ENCODE measurements at regions not wholly inside any gene's neighbourhood (a gene's known extent, or its start where the extent isn't known, plus 50 kb on each side); places are given as distances from the start of the nearest gene placed in this dataset.
"Not testable (repeated sequence)": the region's sequence is repeated elsewhere in the genome, so short reads cannot be mapped to it uniquely, and the experiment has no call there.

DNA sequence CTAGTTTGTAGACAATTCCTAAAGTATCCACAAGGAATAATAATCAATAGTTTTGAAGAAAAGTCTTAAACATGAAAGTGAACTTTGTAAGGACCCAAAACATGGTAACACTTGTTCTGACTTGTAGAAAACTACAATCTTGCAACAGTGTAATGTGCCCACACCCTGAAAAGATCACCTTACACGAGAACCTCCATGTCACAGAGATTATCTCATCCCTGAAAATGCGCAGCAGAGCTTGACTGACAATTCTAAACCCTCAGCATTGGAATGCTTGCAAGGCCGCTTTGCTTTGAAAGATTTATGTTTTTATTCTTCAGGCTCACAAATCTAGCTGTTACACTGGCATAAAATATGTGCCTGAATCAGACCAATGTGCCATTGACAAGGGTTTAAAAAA is 346.6 kb downstream of the KLF13 start:
- not testable (repeated sequence) for DNase-seq (ENCODE audit: low read depth in 2 of 2)

DNA sequence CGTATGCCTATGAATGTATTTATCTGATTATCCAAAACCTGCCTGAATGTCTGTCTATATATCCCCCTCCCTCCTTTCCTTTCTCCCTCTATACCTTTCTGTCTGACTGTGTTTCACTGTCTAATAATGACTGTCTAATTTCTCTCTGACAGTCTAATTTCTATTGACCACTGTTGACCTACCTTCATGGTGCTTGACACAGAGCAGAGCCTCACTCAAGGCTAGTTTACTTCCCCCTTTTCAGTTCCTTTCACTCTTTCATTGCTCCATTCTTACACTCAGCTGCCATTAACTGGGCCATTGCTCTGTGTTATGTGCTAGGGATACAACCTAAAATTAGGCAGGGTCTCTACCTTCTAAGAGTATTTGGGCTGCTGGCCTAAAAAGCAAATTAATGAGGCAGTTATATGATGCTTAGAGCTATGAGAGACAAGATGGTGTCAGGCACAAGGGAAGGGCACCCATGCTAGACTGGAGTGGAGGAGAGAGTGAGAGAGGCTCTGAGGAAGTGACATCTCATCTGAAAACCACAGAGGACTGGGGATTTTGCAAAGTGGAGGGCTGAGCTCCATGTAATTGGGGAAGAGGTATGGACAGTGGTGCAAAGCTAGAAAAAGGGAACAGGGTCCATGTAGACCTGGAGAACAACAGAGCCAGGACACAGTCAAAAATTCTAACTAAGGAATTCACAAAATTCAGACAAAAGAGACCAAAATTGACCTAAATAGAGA is 348.6 kb upstream of the CHRNA7 start:
- not testable (repeated sequence) for DNase-seq (ENCODE audit: low read depth in 2 of 2)

DNA sequence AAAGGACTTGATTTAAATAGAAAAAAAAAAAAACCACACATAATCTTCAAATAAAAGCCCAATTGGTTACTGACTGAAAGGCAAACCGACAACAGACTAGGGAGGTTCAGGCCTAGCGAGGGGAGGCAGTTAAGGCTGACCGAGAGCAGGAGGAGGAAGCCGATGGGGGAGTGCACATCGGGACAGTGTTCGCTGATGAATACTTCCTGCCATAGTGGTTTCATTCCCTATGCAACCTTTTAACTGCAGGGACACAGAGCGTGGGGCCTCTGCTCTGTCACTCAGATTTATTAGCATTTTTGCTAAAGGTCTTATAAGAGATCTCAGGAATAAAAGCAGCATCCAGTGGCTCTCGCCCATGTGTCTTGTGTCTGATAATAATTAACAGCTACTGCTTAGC is 343.2 kb upstream of the CHRNA7 start:
- not testable (repeated sequence) for DNase-seq (ENCODE audit: low read depth in 2 of 2)

DNA sequence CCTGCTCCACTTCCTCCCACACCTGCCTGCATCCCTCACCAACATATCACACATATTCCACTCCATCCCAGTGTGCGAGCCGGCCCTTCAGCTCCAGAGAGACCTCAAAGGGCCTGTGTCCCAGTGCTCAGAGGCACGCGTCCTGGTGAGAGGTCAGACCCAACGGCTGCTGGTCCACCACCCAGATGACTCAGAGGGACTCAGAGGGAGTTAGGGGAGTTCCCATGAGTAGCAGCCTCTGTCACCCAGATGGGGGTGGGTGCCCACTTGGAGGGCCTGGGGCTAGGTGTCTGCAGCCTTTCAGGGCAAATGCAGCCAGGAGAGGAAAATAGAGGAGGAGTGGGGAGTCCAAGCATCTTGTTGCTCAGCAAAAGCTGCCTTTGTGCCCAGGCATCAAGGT is 333.8 kb upstream of the CHRNA7 start:
- not testable (repeated sequence) for DNase-seq (ENCODE audit: low read depth in 2 of 2)

DNA sequence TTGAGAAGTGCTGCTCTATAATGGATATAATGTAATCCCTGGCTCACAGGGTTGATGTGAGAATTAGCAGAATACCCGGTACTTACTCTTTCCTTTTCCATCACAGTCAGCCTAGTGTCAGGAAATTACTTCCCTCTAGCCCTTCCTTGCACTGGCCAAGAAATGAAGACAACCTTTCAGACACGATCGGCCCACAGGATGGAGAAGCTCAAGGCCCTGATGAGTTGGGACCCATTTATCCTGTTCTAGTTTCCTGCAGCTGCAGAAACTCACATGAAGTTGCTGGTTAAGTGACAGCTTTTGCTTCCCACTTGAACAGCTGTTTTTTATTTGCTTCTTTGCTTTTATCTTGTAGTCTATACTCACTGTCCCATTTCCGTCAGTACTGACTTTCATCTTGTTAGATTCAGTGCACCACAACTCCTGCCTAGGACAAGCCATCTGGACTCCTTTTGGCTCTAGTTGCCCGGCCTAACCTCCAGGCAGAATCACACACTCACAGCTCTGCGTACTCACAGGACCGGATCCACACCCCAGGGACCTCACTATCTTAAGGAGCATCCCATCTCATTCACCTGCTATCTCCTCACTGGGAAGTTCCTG is 325.1 kb upstream of the CHRNA7 start:
- DNase-seq (ENCODE audit: low read depth in 2 of 2) = not testable (repeated sequence)

DNA sequence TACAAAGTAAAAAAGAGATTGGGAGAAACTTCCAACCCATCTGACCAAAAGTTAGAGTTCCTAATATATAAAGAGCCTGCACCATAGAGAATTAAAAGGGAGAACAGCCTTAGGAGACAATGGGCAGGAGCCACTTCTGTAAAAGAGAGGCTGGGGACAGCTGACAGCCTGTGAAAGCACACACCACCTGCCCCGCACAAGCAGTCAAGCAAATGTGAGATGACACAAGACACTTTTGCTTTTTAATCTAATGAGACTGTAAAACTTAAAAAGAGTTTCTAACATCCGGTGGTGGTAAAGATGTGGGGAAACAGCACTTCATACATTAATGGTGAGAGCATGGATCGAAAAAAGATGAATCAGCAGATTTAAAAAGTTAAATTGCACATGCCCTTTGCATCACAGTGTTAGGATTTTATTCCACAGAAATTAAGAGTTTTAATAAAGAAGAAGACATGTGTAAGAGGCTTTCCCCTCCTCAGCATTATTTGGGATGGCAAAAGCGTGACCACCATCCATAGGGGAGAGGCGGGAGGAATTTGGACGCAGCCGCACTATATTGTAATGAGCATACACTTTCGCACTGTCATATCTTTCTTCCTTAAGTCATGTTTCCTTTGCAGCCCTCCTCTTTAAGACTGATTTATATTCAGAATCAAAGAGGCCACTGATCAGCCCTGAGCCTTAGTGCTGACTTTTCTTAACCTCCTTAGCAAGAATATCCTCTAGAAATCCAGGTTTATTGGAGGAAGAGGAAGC is 322.2 kb upstream of the CHRNA7 start:
- not testable (repeated sequence) for DNase-seq (ENCODE audit: low read depth in 2 of 2)

DNA sequence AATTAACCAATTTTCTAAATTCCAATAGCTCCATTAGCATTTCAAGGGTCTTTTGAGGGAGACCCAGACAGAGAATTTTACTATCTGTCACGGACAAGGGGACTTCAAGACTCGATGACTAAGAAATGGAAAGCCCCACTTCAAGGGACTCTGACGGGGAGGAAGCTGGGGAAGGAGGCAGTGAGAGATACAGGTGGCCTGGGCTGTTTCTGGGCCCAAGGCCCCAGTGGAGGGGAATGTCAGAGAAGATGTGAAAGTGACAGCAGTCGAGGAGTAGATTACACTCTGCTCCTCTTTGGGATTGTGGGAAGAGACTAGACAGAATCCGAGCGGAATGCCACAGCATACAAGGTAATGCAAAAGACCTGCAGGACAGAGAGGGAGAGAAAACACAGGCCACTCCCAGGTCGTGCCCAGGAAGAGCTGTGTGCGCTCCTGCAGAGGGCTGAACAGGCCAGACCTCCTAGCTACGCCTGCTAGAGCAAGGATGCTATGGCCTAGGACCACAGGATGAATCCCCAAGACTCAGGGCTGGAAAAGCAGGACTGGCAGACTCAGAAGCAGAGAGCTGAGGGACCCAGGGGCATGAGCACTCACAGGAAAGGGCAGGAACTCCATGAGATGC is 321.5 kb upstream of the CHRNA7 start:
- DNase-seq (ENCODE audit: low read depth in 2 of 2) = not testable (repeated sequence)

DNA sequence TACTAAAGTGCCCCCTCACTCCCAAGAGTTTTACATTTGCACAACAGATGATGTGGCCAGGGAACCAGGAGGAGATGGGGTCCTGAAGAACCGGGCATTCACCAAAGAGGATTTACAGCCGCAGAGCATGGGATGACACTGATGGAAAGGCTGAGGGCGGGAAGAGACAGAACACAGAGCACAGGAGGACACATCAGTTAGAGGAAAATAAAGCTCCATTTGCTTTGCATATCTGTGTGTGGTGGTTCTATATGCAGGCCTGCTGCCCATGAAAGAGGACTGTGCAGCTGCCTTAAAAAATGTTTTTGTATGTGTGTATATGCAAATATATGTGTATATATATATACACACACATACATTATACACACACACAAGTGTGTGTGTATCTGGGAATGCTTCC is 320.8 kb upstream of the CHRNA7 start:
- not testable (repeated sequence) for DNase-seq (ENCODE audit: low read depth in 2 of 2)

DNA sequence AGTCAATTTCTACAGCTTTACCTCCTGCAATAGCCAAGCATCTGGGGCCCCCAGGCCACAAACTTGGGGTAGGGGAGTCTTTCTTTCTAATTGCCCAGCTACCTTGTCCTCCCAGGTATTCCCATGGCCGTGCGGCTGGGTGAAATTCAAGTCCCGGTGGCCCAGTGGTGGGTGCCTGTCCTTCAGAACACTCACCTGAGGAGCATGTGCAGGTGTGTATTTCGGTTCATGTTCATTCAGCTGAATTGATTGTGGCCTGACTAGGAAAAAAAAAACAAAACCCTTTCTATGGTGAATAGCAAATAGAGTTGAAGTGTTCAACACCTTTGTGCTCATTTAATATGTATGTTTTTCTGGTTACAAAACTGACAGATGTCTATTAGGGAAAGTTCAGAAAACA is 319.5 kb upstream of the CHRNA7 start:
- DNase-seq (ENCODE audit: low read depth in 2 of 2) = not testable (repeated sequence)

DNA sequence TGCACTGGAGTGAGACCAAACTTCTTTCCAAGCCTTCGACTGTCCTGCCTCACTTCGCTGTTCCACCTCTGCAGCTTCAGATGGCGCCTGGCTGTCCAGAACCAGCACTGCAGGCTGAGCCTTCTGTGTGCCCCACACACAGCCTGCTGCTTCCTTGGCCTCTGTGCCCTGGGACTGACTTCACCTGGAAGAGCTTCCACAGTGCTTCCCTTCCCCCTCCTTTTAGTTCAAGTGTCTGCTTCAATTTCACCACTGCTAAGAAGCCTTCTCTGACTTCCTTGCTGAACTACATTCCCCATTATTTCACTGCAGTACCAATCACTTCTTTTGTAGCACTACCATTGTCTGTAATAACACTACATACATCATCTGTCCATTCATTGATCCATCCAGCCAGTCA is 315.1 kb upstream of the CHRNA7 start:
- not testable (repeated sequence) for DNase-seq (ENCODE audit: low read depth in 2 of 2)

DNA sequence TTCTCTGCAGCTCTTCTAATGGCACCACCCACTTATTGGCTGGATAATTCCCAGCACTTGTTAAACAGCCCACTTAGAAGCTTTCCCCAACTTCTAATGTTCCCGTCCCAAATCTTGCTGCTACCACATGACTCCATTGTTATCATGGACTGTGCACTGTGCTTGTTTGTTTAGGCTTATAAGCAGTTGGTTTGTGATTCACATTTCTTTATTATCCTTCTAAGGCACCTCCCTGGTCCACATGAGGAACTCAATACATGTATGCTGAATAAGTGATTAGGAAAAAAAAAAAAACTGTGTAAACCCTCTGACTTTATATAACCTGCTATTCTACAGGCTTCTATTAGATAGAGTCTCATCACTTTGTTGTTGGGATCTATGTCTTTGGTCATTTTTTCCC is 311.7 kb upstream of the CHRNA7 start:
- DNase-seq (ENCODE audit: low read depth in 2 of 2) = not testable (repeated sequence)

DNA sequence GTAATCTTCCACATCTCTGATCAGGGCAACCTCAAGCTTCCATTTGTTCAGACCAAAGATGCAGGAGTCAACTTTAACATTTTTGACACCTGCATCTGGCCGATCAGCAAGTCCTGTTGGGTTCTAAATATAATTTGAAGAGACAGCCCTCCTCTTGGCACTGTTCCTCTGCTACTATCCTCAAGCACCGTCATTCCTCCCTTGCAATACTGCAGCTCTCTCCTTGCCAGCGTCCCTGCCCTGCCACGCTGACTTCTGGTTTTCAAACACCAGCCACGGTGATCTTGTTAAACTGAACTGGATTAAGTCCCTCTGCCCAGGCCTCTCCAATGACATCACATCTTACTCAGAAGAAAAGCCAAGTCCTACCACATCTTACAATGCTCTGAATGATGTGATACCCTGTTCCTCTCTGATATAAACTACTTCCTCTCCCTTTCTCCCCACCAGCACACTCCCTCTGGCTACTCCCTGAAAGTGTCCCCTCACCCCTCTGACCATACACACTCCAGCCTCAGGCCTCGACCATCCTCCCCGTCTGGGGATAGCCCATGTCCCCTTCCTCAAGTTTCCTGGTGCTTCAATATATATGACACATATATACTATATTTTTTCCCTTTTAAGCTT is 310.8 kb upstream of the CHRNA7 start:
- DNase-seq (ENCODE audit: low read depth in 2 of 2) = not testable (repeated sequence)

DNA sequence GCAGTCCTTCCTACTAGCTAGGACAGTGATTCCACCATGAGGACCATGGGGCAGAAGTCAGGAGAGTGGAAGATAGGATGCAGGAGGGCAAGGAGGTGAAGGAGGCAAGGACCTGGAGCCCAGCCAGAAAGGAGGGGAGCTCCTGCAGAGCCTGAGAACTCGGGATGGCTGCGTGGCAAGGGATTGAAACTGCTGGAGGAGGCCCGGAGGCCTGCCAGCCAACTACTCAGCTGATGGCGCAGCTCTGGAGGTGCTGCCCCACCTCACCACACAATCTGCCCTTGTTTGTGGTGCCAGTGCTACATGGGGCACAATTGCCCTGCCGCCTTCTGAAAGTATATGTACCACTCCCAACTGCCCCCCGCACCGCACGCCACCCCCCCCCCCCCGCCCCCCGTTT is 307.3 kb upstream of the CHRNA7 start:
- DNase-seq (ENCODE audit: low read depth in 2 of 2) = not testable (repeated sequence)

DNA sequence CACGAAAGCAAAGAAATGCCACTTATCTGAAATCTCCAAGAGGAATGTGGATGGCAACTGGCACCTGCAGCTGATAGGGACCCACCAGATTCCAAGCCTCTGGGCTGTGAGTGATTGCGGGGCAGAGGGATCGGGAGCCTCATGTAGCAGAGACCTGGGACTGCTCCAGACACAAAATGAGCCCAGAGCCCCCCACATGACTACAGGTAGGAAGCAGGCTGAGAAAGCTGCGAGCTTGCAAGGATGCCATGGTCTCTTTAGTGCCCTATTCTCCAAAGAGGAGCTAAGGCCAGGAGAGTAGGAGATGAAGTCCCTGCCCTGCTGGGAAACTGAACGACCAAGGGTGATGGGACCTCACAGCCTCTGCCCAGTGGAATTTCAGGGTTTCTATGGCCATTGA is 305.4 kb upstream of the CHRNA7 start:
- not testable (repeated sequence) for DNase-seq (ENCODE audit: low read depth in 2 of 2)

DNA sequence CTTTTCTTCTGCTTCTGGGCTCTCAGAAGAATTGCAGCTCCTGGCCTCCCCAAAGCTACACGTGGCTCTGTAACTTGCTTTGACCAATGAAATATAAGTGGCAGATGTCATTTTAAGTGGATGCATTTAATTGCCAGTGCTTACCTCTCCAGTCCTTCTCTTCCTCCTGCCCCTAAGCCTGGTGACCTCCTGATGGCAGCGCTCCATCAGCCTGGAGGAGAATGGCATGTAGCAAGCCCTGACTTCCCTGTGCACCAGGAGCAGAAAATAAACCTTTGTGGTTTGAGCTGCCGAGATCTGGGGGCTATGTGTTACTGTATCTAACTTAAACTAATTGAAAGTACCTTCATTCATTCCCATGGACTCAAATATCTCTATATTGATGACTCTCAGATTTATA is 304.7 kb upstream of the CHRNA7 start:
- DNase-seq (ENCODE audit: low read depth in 2 of 2) = not testable (repeated sequence)

DNA sequence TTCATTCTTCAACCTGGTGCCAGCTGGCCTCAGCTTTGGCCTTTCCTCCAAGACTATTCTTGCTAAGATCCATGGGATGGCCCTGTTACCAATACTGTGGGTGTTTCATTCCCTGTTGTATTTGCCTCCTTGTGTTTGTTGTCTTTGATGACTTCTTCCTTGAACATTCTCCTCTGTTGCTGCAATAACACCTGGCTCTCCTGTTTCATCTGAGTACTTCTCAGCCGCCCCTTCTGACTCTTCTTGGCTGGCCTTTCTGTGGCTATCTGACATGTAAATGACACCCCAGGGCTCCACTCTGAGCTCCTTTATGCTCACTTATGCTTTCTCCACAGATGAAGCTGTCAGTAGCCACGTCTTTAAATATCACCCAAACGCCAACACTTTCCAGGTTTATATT is 302.7 kb upstream of the CHRNA7 start:
- DNase-seq (ENCODE audit: low read depth in 2 of 2) = no peak

DNA sequence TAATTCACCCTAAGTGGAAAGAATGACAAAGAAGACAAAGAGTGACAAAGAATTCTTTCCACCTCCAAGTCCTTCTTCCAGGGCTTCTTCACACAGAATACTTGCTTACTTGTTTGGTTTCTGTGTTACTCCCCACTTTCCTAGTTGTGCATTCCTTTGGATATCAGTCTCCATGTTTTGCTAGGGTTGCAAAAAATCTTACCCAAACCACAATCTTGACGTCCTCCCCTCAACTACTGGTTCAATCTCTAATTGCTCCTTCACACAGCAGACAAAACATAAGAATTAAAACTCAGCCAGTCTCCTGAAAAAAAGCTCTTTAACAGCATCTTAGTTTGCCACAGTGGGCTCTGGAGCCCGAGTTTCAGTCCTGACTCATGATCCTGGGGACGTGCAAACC is 297.6 kb upstream of the CHRNA7 start:
- no peak for DNase-seq (ENCODE audit: low read depth in 2 of 2)

DNA sequence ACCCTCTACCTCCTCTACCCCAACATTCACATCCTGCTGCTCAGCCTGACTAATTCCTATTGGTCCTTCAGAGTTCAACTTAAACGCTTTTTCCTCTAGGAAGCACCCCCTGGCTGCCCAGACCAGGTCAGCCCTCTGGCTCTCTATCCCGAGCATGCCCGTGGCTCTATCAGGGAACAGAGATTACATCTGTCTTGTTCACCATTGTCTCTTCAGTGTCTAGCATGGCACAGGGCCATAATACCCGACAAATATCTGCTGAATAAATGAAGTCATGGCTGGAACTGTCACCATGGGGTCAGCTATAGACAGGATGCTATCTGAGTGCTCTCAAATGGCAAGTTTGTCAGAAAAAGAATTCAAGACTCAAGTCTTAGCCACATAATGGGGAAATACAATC is 296.9 kb upstream of the CHRNA7 start:
- no peak for DNase-seq (ENCODE audit: low read depth in 2 of 2)

DNA sequence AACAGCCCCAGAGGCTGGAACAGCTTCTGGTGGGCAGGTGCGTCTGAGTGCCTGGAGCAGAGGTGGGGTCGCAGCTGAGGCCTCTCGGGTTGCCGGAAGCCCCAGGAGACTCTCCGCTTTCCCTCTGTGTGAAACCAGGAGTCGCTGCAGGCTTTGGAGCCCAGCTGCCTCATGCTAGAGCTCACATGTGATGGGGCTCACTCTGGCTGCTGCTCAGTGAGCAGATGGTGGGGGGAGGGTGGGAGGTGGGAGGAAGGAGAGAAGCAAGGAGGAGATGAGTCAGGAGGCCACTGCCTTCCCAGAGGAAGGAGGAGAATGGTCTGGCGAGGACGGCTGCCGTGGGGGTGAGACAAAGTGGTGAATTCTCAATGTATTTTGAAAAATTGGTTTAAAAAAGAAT is 290.1 kb upstream of the CHRNA7 start:
- no peak for DNase-seq (ENCODE audit: low read depth in 2 of 2)

DNA sequence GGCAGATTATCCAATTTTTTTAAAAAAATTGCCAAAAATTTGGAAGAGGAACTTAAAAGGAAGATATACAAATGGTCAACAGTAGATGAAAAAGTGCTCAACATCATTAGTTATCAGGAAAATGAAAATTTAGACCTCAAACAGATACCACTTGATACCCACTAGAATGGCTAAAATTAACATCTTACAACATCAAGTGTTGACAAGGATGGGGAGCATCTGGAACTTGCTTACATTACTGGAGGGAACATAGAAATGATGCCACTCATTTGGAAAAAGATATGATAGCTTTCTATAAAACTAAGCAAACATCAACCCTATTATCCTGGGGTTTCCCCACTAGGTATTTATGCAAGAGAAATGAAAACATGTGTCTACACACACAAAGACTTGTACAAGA is 284.5 kb upstream of the CHRNA7 start:
- DNase-seq (ENCODE audit: low read depth in 2 of 2) = no peak

DNA sequence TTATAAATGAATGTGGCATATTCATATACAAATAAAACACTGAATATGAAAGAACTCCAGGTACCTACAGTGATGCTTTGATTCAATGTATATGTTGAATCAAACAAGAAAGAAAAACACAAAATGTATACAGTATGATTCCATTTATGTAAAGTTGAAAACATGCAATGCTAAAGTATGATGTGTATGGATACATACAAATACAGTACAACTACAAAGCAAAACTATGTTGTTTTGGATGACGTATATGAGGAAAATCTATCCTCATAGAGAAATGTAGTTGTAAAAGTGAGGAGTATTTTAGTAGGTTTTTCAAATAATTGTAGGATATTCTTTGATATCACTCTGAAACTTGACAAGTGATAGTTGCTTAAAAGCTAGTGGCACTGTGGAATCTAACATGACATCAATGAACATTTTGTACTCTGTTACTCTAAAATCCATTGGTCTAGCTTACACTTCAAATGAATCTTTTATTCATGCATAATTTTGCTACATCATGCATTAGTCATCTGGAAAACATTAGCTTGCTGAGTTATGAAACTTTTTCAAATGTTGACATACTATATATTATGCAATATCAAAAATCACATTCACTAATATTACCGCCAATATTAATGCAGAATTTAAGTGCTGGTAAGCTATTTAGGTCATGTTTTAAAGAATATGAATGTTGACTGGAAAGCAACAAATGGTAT is 278.1 kb upstream of the CHRNA7 start:
- no peak for DNase-seq (ENCODE audit: low read depth in 2 of 2)
